CD4-positive, alpha-beta memory T cell (primary cell): ENCODE measurements at regions not wholly inside any gene's neighbourhood (a gene's known extent, or its start where the extent isn't known, plus 50 kb on each side); places are given as distances from the start of the nearest gene placed in this dataset.

Experiments used
- CTCF ChIA-PET: fragments of 350-600 bp; sonication (Branson Sonifier 250); formaldehyde crosslinking; loops from one replicate; lab custom pipeline; 2021; ENCODE audit warnings: inconsistent platforms; ENCODE audit not compliant: partially characterized antibody; lab: Charles Lee
- POLR2A ChIA-PET: fragments of 350-600 bp; sonication (Branson Sonifier 250); formaldehyde crosslinking; loops from one replicate; lab custom pipeline; 2021; ENCODE audit not compliant: partially characterized antibody; lab: Charles Lee
- DNase-seq, 5 donors: peaks; one replicate each; pipeline versions ENCODE4 v3.0.0 to v3.0.0-alpha.2; 2020 to 2022; ENCODE audit warnings: mixed read lengths in 1 of 5
- H3K27ac ChIP-seq: one replicate; pipeline ENCODE4 v1.7.0; 2013; ENCODE audit warnings: low read depth, low read length
- H3K27me3 ChIP-seq: 2 replicates; pipeline ENCODE4 v1.7.0; 2013; ENCODE audit warnings: mild to moderate bottlenecking, low read length, moderate library complexity; ENCODE audit not compliant: insufficient read depth
- H3K36me3 ChIP-seq: 2 replicates; pipeline ENCODE4 v1.7.0; 2013; ENCODE audit warnings: mild to moderate bottlenecking, low read length, moderate library complexity; ENCODE audit not compliant: insufficient read depth
- H3K4me1 ChIP-seq: 2 replicates; pipeline ENCODE4 v1.7.0; 2013; ENCODE audit warnings: mild to moderate bottlenecking, low read length, moderate library complexity; ENCODE audit not compliant: insufficient read depth
- H3K4me3 ChIP-seq, 2 donors: one replicate each; pipeline ENCODE4 v1.7.0; 2013; ENCODE audit warnings: low read length in 2 of 2, mild to moderate bottlenecking in 1 of 2
- H3K9me3 ChIP-seq, 2 donors: one replicate each; pipeline ENCODE4 v1.7.0; 2013; ENCODE audit warnings: low read length in 2 of 2, control low read depth in 1 of 2; ENCODE audit not compliant: control insufficient read depth in 1 of 2
- H3K27ac Mint-ChIP-seq, 7 donors: one replicate each; pipeline ENCODE4 v1.8.0; 2020 to 2021; ENCODE audit warnings: mixed read lengths in 7 of 7, mild to moderate bottlenecking in 6 of 7, inconsistent platforms in 3 of 7, moderate library complexity in 3 of 7
- H3K27me3 Mint-ChIP-seq, 2 donors: one replicate each; pipeline ENCODE4 v1.8.0; 2020 to 2021; ENCODE audit warnings: mixed read lengths in 2 of 2
- H3K36me3 Mint-ChIP-seq, 2 donors: one replicate each; pipeline ENCODE4 v1.8.0; 2020 to 2021; ENCODE audit warnings: mixed read lengths in 2 of 2, inconsistent platforms in 1 of 2, mild to moderate bottlenecking in 1 of 2
- H3K4me1 Mint-ChIP-seq, 4 donors: one replicate each; pipeline ENCODE4 v1.8.0; 2020 to 2021; ENCODE audit warnings: mixed read lengths in 4 of 4, mild to moderate bottlenecking in 1 of 4
- H3K4me3 Mint-ChIP-seq, 8 donors: one replicate each; pipeline ENCODE4 v1.8.0; 2020 to 2021; ENCODE audit warnings: mixed read lengths in 8 of 8, mild to moderate bottlenecking in 7 of 8, moderate library complexity in 6 of 8, inconsistent platforms in 3 of 8
- H3K9me3 Mint-ChIP-seq, 8 donors: one replicate each; pipeline ENCODE4 v1.8.0; 2020 to 2021; ENCODE audit warnings: mixed read lengths in 8 of 8, mild to moderate bottlenecking in 5 of 8, inconsistent platforms in 3 of 8, moderate library complexity in 1 of 8
- intact Hi-C: fragments of 100-400 bp; cut with micrococcal nuclease; formaldehyde crosslinking; loops from one replicate; pipeline ENCODE4 v1.15.1; 2023

- intact Hi-C loops: no loop called here
- Mint-ChIP-seq H3K9me3 (peaks cover 0 to 4% (median 0%) of the 10 kb centered on the region in 8 donors), H3K27ac (no peak overlapping the region), H3K27me3 (peaks cover 10 to 15% of the 10 kb centered on the region in 2 donors), H3K4me3 (no peak overlapping the region), H3K4me1 (no peaks in the 10 kb centered on the region), H3K36me3 (no peaks in the 10 kb centered on the region)
- Histone ChIP-seq H3K27me3 (no peaks in the 10 kb centered on the region), H3K4me1 (no peaks in the 10 kb centered on the region), H3K9me3 (no peaks in the 10 kb centered on the region), H3K36me3 (no peaks in the 10 kb centered on the region), H3K27ac (no peak overlapping the region), H3K4me3 (no peak overlapping the region)
- ChIA-PET CTCF (interaction anchor here (0.8 to 1.0 kb wide), 2 partner anchors 8 to 9 kb away, joined by 3 read pairs; no protein-coding TSS in a partner anchor), POLR2A (no interaction called here)
- DNase-seq: no peak
These were observed 97.2 kb downstream of the NOG start for GRCh38 chr17:56690441-56691291.

- ChIA-PET POLR2A (no interaction called here), CTCF (no interaction called here)
- H3K36me3 ChIP-seq: no peaks in the 10 kb centered on the region
- no peaks in the 10 kb centered on the region for H3K9me3 ChIP-seq
- no peak overlapping the region for H3K4me3 ChIP-seq
- Mint-ChIP-seq H3K9me3 (no peaks in the 10 kb centered on the region), H3K4me1 (no peaks in the 10 kb centered on the region), H3K4me3 (no peak overlapping the region), H3K36me3 (no peaks in the 10 kb centered on the region), H3K27me3 (peaks cover 2 to 3% of the 10 kb centered on the region in 2 donors), H3K27ac (no peak overlapping the region)
- H3K27me3 ChIP-seq: no peaks in the 10 kb centered on the region
- H3K4me1 ChIP-seq: no peaks in the 10 kb centered on the region
- DNase-seq: no peak
- H3K27ac ChIP-seq: no peak overlapping the region
- intact Hi-C loops: no loop called here
These were observed 101.3 kb downstream of the NOG start for GRCh38 chr17:56694825-56695224.

GRCh38 chr17:56697190-56697589, 103.7 kb downstream of the NOG start:
- CTCF ChIA-PET: no interaction called here
- peaks cover 1 to 9% of the 10 kb centered on the region in 2 donors for H3K27me3 Mint-ChIP-seq

DNA sequence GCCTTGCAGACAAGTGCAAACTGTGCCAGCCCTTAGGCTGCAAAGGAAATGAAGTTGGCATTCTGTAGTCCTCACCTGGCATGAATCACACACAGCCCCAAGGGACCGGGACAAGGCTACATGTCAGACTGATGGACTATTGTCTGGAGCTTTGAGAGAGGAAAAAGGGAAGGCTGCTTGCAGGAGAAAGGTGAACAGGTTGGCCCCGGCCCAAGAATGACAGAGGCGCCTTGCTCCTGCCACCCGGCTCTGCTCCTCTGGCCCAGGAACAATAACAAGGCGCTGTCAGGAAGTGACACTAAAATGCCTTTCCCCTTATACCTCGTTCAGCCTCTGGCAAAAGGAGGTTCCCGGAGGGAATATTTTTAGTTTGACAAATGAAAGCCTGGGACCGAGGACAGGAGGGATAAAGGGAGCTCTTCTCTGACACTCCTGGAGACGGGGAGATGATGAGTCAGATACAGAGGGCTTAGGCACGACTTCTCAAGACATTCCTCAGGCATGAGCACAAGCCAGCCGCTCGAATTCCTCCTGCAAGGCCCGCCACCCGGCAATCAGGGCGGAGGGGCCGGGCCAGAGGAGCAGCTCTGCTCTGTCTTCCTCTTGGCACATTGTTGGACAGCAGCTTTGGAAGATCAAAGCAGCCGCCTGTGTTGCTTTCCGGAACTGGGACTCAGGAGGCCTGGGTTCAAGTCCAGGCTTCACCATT, 105.8 kb downstream of the NOG start:
- Mint-ChIP-seq H3K36me3 (no peaks in the 10 kb centered on the region), H3K9me3 (no peaks in the 10 kb centered on the region), H3K4me1 (no peaks in the 10 kb centered on the region), H3K27me3 (peaks cover 2 to 16% of the 10 kb centered on the region in 2 donors), H3K27ac (no peak overlapping the region), H3K4me3 (no peak overlapping the region)
- Histone ChIP-seq H3K4me3 (no peak overlapping the region), H3K9me3 (no peaks in the 10 kb centered on the region), H3K4me1 (no peaks in the 10 kb centered on the region), H3K36me3 (no peaks in the 10 kb centered on the region), H3K27me3 (no peaks in the 10 kb centered on the region), H3K27ac (no peak overlapping the region)
- ChIA-PET POLR2A (no interaction called here), CTCF (interaction anchor here (0.7 to 1.0 kb wide), 2 partner anchors 9 to 23 kb away, joined by 3 read pairs; no protein-coding TSS in a partner anchor)
- intact Hi-C loops: no loop called here
- no peak for DNase-seq

More at GRCh38 chr17:56697190-56697589, 103.7 kb downstream of the NOG start:
- no peaks in the 10 kb centered on the region for H3K9me3 Mint-ChIP-seq
- no peaks in the 10 kb centered on the region for H3K4me1 Mint-ChIP-seq
- no peaks in the 10 kb centered on the region for H3K36me3 ChIP-seq
- H3K4me3 ChIP-seq: no peak overlapping the region
- no peak overlapping the region for H3K4me3 Mint-ChIP-seq
- H3K27ac Mint-ChIP-seq: no peak overlapping the region
- POLR2A ChIA-PET: no interaction called here
- no peak for DNase-seq
- no peak overlapping the region for H3K27ac ChIP-seq
- no peaks in the 10 kb centered on the region for H3K36me3 Mint-ChIP-seq
- H3K4me1 ChIP-seq: no peaks in the 10 kb centered on the region
- H3K27me3 ChIP-seq: no peaks in the 10 kb centered on the region
- H3K9me3 ChIP-seq: no peaks in the 10 kb centered on the region
- intact Hi-C loops: no loop called here

- CTCF ChIA-PET: no interaction called here
These were observed 107.5 kb downstream of the NOG start for GRCh38 chr17:56700919-56701420.

DNA sequence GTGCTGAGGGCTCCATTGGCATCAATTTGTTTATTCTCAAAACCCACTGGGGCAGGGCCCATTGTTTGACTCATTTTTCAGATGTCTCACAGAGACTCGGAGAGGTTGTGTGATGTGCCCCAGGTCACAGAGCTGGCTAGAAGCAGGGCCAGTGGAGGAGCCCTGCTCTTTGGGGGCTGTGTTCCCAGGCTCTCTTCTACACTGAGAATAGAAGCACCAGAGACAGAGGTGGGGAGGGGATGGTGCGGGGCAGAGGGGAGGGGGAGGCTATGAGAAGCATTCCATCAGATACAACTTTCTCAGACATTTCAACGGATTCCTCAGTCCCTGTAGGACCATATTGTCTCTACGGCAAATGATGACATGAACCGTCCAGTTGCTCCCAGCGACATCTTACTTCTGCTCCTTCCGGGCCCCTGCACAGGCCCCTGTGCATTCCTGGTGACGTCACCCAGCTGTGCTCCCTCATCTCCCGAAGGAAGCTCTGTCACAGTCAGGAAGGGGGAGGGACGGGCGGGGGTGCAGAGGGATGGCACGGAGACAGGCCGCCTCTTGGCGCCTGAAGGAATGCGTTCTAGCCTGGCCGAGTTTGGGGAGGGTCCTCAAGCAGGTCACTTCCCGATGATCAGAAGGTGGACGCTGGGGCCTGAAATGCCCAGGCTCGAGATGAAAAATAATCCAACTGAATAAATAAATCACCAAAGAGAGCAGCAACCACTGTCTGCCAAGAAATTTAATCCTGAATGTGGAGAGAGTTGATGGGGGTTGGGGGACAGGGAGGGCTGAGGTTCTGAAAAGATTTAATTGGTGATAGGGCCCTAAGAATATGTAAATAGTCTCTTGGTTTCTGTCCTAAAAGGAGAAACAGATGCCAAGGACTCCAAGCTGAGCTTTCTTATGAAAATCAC, 114.1 kb downstream of the NOG start:
- ChIA-PET POLR2A (no interaction called here), CTCF (interaction anchor here (1.9 kb wide), 1 partner anchor 9 kb away, joined by 12 read pairs; no protein-coding TSS in a partner anchor)
- H3K9me3 ChIP-seq: no peaks in the 10 kb centered on the region
- no peak overlapping the region for H3K27ac ChIP-seq
- H3K4me3 Mint-ChIP-seq: no peak overlapping the region
- no peaks in the 10 kb centered on the region for H3K9me3 Mint-ChIP-seq
- H3K36me3 Mint-ChIP-seq: no peaks in the 10 kb centered on the region
- no peak overlapping the region for H3K4me3 ChIP-seq
- no peak overlapping the region for H3K27ac Mint-ChIP-seq
- H3K27me3 ChIP-seq: no peaks in the 10 kb centered on the region
- DNase-seq: no peak
- no peaks in the 10 kb centered on the region for H3K36me3 ChIP-seq
- intact Hi-C loops: no loop called here
- no peaks in the 10 kb centered on the region for H3K4me1 Mint-ChIP-seq
- no peaks in the 10 kb centered on the region for H3K4me1 ChIP-seq
- peaks cover 9 to 18% of the 10 kb centered on the region in 2 donors for H3K27me3 Mint-ChIP-seq

More at GRCh38 chr17:56700919-56701420, 107.5 kb downstream of the NOG start:
- Mint-ChIP-seq H3K4me3 (no peak overlapping the region), H3K27me3 (peaks cover 8 to 19% of the 10 kb centered on the region in 2 donors), H3K4me1 (no peaks in the 10 kb centered on the region), H3K27ac (no peak overlapping the region), H3K36me3 (no peaks in the 10 kb centered on the region), H3K9me3 (no peaks in the 10 kb centered on the region)
- H3K27ac ChIP-seq: no peak overlapping the region
- no peaks in the 10 kb centered on the region for H3K36me3 ChIP-seq
- intact Hi-C loops: no loop called here
- no peaks in the 10 kb centered on the region for H3K4me1 ChIP-seq
- no peak overlapping the region for H3K4me3 ChIP-seq
- H3K9me3 ChIP-seq: no peaks in the 10 kb centered on the region
- DNase-seq: no peak
- POLR2A ChIA-PET: no interaction called here
- no peaks in the 10 kb centered on the region for H3K27me3 ChIP-seq
